Suppressor macrophage treated with lipopolysaccharide for 1 hour (primary cell): ENCODE measurements at regions not wholly inside any gene's neighbourhood (a gene's known extent, or its start where the extent isn't known, plus 50 kb on each side); places are given as distances from the start of the nearest gene placed in this dataset.
"Not testable (repeated sequence)": the region's sequence is repeated elsewhere in the genome, so short reads cannot be mapped to it uniquely, and the experiment has no call there.

Experiments
- DNase-seq, 3 donors: peaks; one replicate each; pipeline ENCODE4 v3.0.0-alpha.2; 2020 to 2022

DNA sequence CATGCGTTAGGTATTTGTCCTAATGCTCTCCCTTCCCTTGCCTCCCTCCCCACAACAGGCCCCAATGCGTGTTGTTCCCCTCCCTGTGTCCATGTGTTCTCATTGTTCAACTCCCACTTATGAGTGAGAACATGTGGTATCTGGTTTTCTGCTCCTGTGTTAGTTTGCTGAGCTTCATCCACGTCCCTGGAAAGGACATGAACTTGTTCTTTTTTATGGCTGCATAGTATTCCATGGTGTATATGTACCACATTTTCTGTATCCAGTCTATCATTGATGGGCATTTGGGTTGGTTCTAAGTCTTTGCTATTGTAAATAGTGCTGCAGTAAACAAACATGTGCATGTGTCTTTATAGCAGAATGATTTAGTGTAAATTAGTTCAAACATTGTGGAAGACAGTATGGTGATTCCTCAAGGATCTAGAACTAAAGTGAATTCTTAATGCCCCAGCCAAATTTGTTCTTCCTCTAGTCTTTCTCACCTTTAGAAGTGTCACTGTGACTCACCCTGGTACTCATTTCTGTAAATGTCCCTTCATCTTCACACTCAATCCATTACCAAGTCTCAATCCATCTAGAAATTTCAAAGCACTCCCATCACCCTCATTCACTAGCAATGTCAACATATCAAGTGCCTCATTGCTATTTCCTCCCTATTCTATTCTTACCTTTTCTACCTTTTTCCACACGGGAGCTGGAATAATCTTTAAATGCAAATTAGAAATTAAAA lies 123.9 kb downstream of the MREG start:
- DNase-seq: not testable (repeated sequence)

DNA sequence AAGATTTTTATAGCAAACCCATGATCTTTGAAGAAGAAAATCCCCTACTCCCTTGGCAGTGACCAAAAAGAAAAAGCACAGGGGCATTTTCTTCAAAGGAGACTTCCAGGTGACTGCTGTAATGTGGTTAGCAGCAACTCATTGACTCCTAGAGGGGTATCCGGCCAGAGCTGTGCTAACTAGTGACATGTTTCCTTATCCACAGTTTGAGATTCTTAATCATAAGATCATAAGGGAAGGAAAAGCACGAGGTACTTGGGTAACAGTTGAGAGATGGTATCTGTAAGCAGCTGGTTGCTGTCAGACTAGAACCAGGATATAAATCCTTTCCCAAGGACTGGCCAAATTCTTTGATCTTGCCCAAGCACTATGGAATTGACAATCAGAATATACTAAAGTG lies 124.7 kb downstream of the MREG start:
- DNase-seq: peak; percentile 47 to 65 (median 57)

DNA sequence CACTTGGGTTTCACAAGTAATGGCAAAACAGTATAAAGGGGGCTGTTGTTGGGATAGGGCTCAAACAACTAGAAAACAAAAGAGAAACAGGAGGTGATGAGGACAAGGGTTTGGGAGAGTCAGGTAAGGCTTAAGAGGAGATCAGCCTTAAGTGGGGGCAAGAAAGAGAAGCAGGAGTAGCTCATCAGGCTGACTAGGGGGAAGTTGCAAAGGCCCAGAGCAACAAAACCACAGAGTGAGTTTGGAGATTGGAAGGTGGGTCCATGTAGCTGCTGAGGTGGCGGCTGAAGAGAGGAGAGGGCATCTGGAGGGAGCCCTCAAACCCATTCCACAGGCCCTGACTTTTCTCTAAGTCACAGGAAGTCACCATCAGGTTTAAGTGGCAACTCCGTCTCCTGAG lies 126.0 kb downstream of the MREG start:
- no peak for DNase-seq

GRCh38 chr2:215886022-215886421 lies 127.3 kb downstream of the MREG start:
- no peak for DNase-seq

GRCh38 chr2:215885536-215885935 lies 127.8 kb downstream of the MREG start:
- DNase-seq: no peak

DNA sequence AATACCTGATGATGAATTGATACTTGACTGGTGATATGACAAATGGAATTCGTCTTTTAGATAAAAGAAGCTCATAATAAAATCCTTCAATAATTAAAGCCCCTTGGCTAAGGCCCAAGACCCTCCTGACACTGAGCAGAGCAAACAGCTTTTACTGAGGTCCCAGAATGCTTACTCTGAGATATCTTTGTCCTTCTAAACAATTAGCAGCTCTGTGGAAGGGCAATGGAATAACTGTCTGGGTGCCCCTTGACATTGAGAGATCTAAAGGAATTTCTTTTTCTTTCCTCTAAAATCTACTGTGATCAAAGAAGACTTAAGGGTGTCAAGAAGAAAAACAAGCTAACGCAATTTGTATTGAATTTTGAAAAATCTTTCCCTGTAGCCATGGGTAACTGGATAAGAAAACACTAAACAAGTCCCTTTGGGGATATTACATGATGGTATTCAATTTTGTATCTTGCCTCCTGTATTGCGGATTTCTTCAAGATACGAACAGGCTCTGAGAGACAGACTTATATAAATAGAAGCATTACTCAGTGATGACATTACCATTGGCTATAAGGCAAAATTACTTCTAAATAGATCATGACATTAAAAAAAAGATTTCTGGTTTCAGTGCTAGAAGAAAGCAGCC lies 128.8 kb downstream of the MREG start:
- DNase-seq: no peak

GRCh38 chr2:215883799-215884198 lies 129.6 kb downstream of the MREG start:
- peak in 1 of 3 donors; percentile 37 for DNase-seq

DNA sequence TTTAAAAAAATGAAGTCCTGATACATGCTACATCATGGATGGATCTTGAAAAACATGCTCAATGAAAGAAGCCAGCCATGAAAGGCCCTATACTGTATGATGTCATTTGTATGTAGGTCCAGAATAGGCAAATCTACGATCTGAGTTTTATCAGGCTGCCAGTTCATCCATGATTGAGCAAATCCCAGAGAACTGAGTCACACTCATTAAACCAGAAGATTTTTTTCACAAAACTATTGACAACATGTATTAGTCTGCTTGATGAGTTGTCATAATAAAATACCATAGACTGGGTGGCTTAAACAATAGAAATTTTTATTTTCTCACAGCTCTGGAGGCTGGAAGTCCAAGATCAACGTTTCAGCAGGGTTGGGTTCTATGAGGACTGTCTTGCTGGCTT lies 130.7 kb downstream of the MREG start:
- DNase-seq: peak in 1 of 3 donors; percentile 32

- no peak for DNase-seq
These were observed 131.8 kb downstream of the MREG start for GRCh38 chr2:215881582-215881981.

GRCh38 chr2:215880970-215881369 lies 132.4 kb downstream of the MREG start:
- peak in 1 of 3 donors; percentile 37 for DNase-seq

- no peak for DNase-seq
These were observed 133.1 kb downstream of the MREG start for GRCh38 chr2:215879977-215880940.

GRCh38 chr2:215879331-215879730 lies 134.0 kb downstream of the MREG start:
- no peak for DNase-seq

- DNase-seq: peak in 1 of 3 donors; percentile 31
These were observed 134.8 kb downstream of the MREG start for GRCh38 chr2:215878476-215879063.

GRCh38 chr2:215876937-215877238 lies 136.5 kb downstream of the MREG start:
- no peak for DNase-seq

DNA sequence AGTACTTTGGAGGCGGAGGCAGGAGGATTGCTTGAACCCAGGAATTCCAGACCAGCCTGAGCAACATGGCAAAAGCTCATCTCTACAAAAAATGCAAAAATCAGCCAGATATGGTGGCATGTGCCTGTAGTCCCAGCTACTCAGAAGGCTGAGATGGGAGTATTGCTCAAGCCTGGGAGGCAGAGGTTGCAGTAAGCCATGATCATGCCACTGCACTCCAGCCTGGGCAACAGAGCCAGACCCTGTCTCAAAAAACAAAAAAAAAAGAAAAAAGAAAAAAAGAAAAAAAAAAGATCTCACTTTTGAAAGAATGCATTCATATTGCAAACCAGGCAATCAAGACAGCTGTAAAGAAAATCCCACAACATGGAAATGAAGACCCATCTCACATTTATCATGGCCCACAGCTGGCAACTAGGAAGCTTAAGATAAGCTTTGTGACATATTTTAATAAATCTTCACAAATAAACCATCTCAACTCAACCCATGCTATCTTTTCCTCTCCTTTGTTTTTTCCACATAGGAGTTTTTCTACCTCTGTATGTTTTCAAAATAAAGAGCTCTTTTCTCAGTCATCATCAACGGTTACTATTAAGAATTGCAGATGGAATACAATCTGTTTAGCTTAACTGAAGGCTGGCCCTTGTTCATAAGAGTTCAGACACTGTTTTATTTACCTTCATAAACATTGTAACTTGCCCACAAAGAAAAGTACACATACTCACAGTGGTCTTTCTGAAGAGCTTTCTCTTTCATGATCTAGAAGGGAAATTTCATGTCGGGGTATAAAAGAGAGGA lies 137.0 kb downstream of the MREG start:
- DNase-seq: no peak

GRCh38 chr2:215874418-215874817 lies 138.9 kb downstream of the MREG start:
- no peak for DNase-seq

DNA sequence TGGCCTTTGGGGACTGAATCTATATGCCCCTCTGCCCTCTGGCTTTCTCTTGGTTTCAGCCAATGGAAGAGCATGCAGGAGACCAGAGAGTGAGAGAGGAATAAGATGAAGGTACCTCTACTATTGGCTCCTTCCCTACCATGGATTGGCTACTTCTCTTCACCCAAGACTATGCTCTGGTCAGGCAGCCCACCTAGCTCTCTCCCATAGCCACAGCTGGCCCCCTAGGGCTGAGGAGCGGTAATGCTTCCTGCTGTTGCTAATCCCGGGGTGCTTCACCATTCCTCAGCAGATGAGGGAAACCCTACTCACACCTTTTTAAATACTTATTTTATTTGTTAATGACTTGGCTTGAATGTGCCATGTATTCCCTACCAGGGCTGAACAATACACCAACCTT lies 142.4 kb downstream of the MREG start:
- no peak for DNase-seq

GRCh38 chr2:215870088-215870490 lies 143.3 kb downstream of the MREG start:
- peak; percentile 43 to 72 (median 54) for DNase-seq

- peak in 1 of 3 donors; percentile 40 for DNase-seq
These were observed 144.4 kb downstream of the MREG start for GRCh38 chr2:215868846-215869543.

DNA sequence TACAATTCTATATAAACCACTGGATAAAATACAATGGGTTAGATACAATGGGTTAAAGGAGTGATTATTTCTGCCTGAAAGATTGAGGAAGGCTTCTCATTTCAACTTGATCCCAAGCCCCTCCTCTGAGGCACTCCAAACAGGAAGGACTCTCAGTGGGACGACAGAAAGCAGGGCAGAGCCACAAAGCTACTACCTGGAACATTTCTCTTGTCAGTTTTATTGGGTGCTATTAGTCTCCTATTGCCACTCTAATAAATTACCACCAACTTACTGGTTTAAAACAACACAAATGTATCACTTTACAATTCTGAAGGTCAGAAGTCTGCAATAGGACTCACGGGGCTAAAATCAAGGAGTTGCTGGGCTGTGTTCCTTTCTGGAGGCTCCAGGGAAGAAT lies 146.7 kb downstream of the MREG start:
- DNase-seq: no peak

DNA sequence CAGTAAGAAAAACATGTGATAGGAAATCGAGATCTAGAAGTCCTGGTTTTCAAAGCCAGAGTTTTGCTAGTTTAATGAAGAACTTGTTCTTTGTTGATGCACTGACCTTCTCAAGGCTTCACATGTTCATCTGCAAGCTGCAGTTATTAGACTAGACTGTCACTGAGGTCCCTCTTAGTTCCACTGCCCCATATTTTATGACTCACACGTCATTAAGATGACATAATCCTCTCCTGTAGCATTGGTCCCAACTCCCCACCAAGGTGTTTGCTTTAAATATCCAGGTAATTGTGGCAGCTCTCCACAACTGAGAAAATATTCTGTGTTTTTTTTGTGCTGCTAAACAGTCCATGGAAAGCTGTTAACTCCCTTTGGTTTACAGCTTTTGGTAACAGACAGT lies 149.7 kb downstream of the MREG start:
- DNase-seq: no peak

DNA sequence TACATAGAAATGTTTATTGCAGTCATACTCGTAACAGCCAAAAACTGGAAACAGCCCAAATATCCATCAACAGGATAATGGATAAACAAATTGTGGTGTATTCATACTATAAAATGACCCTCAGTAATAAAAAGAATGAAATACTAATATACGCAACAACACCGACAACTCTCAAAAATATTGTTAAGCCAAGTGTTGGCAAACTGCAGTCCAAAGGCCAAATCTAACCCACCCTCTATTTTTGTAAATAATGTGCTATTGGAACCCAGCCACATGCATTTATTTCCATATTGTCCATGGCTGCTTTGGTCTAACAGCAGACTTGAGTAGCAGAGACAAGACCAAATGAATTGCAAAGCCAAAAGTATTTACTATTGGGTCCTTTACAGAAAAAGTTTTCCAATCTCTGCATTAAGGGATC lies 151.0 kb downstream of the MREG start:
- DNase-seq: no peak
